ENCODE measurements at regions not wholly inside any gene's neighbourhood (a gene's known extent, or its start where the extent isn't known, plus 50 kb on each side); places are given as distances from the start of the nearest gene placed in this dataset.

- H3K4me2 ChIP-seq (ENCODE audit: insufficient read depth in 1 of 2, low read depth in 2 of 2, low read length in 2 of 2) = no peak overlapping the region
- ChIA-PET POLR2A (ENCODE audit: partially characterized antibody) (no interaction called here), CTCF (ENCODE audit: partially characterized antibody) (interaction anchor here (0.6 to 3.1 kb wide), 5 partner anchors 8 to 146 kb away, joined by 3 to 11 read pairs (median 4); no protein-coding TSS in a partner anchor)
- H2BK5ac ChIP-seq (ENCODE audit: low read depth, low read length) = no peak overlapping the region
- no peaks in the 10 kb centered on the region for H3K36me3 ChIP-seq (ENCODE audit: control insufficient read depth in 2 of 4, insufficient read depth in 4 of 4, low read length in 3 of 4)
- H4K20me1 ChIP-seq (replicated peaks in 1 of 2; ENCODE audit: control insufficient read depth in 1 of 2, insufficient read depth in 2 of 2, low read length in 2 of 2) = no peaks in the 10 kb centered on the region
- H3K27me3 ChIP-seq (replicated peaks in 1 of 4; ENCODE audit: control insufficient read depth in 3 of 4, extremely low read depth in 1 of 4, insufficient read depth in 3 of 4, low read length in 3 of 4) = no peaks in the 10 kb centered on the region
- H2BK12ac ChIP-seq (ENCODE audit: low read depth, low read length) = no peak overlapping the region
- FAIRE-seq (no peak), DNase-seq (ENCODE audit: low read depth in 1 of 2, low spot score in 2 of 2) (no peak)
- WGBS, 2 experiments (ENCODE audit: extremely low coverage in 1 of 2, insufficient coverage in 1 of 2, insufficient read length in 1 of 2, insufficient replicate concordance in 2 of 2, low coverage in 1 of 2, low lambda C conversion rate in 2 of 2, missing lambda C conversion rate in 1 of 2) = 92% methylated on average over 1 of the region's 1 CpG; no CpG with 5 or more reads in 1 of the 2 experiments
- no peak overlapping the region for H3K4ac ChIP-seq (replicated peaks; ENCODE audit: insufficient read length, low read depth, low read length)
- no peaks in the 10 kb centered on the region for H3K79me1 ChIP-seq (ENCODE audit: low read depth, low read length)
- no peak overlapping the region for H4K8ac ChIP-seq (ENCODE audit: extremely low read depth, insufficient read depth, low read length)
- H2AK5ac ChIP-seq (ENCODE audit: low read depth, low read length) = no peak overlapping the region
- no peak overlapping the region for H3K9ac ChIP-seq (replicated peaks in 1 of 4; ENCODE audit: extremely low read depth in 1 of 4, low read depth in 3 of 4, low read length in 3 of 4)
- H3K23me2 ChIP-seq (ENCODE audit: low read depth, low read length) = no peaks in the 10 kb centered on the region
- no peak overlapping the region for H2BK20ac ChIP-seq (ENCODE audit: low read length)
- no peak overlapping the region for H3K18ac ChIP-seq (ENCODE audit: extremely low read depth, low read length)
- H2AFZ ChIP-seq (ENCODE audit: low read length) = no peak overlapping the region; the same call in 1 of the 2 replicates
- H4K5ac ChIP-seq (ENCODE audit: insufficient read length, low read depth, low read length) = no peak overlapping the region
- no peak overlapping the region for H4K91ac ChIP-seq (replicated peaks; ENCODE audit: insufficient read length, low read length)
- H3K56ac ChIP-seq (replicated peaks; ENCODE audit: insufficient read length, low read depth, low read length) = no peak overlapping the region
- TF ChIP-seq CBX5 (IDR thresholded peaks at IDR 0.05; ENCODE audit: low read depth, low read length) = no peak
- TF ChIP-seq SAP30 (IDR thresholded peaks at IDR 0.05; ENCODE audit: insufficient read depth, insufficient replicate concordance, low read length) = no peak
- TF ChIP-seq FOSL1 (IDR thresholded peaks at IDR 0.05; ENCODE audit: insufficient read depth, low read depth, low read length) = no peak
- no peak for TF ChIP-seq CTCF (IDR thresholded peaks at IDR 0.05; ENCODE audit: control extremely low read depth in 1 of 3, insufficient read depth in 1 of 3, low read depth in 1 of 3, low read length in 3 of 3)
- TF ChIP-seq RBBP5 (IDR thresholded peaks at IDR 0.05; ENCODE audit: borderline replicate concordance, low read depth, low read length) = no peak
- no peak for TF ChIP-seq ATF2 (IDR thresholded peaks at IDR 0.05; ENCODE audit: low read length)
- no peak for TF ChIP-seq NRF1 (IDR thresholded peaks at IDR 0.05; ENCODE audit: low read depth, low read length)
- TF ChIP-seq SP1 (IDR thresholded peaks at IDR 0.05; ENCODE audit: low read depth, low read length) = no peak
- no peak for TF ChIP-seq CTBP2 (IDR thresholded peaks at IDR 0.05; ENCODE audit: borderline replicate concordance, insufficient read depth, insufficient read length, low read length)
- no peak for TF ChIP-seq CHD1 (IDR thresholded peaks at IDR 0.05; ENCODE audit: low read depth, low read length)
- no peak overlapping the region for H2BK15ac ChIP-seq (ENCODE audit: low read length)
- no peak overlapping the region for H3K27ac ChIP-seq (ENCODE audit: low read depth, low read length)
- no peaks in the 10 kb centered on the region for H3K9me3 ChIP-seq (ENCODE audit: insufficient read depth in 2 of 2, low read depth in 1 of 2, low read length in 1 of 2)
- no peaks in the 10 kb centered on the region for H3K79me2 ChIP-seq (ENCODE audit: control insufficient read depth in 1 of 2, insufficient read depth in 2 of 2, low read length in 2 of 2)
- H3K4me1 ChIP-seq (replicated peaks in 1 of 4; ENCODE audit: control insufficient read depth in 3 of 4, insufficient read depth in 4 of 4, low read length in 3 of 4) = no peaks in the 10 kb centered on the region
- H3K14ac ChIP-seq (ENCODE audit: insufficient read length) = no peak overlapping the region
- H2BK120ac ChIP-seq (replicated peaks; ENCODE audit: low read depth, low read length) = no peak overlapping the region
- H3K4me3 ChIP-seq (ENCODE audit: extremely low read depth in 1 of 4, insufficient read depth in 2 of 4, low read depth in 3 of 4, low read length in 4 of 4) = no peak overlapping the region
- H3K23ac ChIP-seq (ENCODE audit: insufficient read length) = no peak overlapping the region
Observed at GRCh38 chr6:150668900-150669302, 69.2 kb downstream of the PLEKHG1 start.

Measured in H1 (cell line).